Activated T-helper 9 cell treated with anti-CD3 and anti-CD28 coated beads, Interleukin-2, amount 50 U/mL, for 16 hours (primary cell): ENCODE measurements at regions not wholly inside any gene's neighbourhood (a gene's known extent, or its start where the extent isn't known, plus 50 kb on each side); places are given as distances from the start of the nearest gene placed in this dataset.

ENCODE experiments used
- DNase-seq: peaks from one replicate; pipeline ENCODE4 v3.0.0-alpha.2; 2020; ENCODE audit warnings: low read depth

DNA sequence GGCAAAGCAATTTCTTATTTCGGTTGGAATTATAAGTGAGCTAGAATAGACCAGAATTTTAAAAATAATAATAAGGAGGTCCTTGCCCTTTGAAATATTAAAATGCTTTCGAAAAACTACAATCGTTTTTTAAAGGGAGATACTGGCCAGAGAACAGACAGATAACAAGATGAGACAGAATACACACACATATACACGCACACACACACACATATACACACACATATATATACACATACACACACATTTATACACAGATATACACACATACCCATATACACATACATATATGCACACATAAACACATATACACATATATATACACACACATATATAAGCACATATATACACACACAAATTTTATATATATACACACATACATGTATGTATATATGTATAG is 175.3 kb upstream of the MIR17HG start:
- no peak for DNase-seq

DNA sequence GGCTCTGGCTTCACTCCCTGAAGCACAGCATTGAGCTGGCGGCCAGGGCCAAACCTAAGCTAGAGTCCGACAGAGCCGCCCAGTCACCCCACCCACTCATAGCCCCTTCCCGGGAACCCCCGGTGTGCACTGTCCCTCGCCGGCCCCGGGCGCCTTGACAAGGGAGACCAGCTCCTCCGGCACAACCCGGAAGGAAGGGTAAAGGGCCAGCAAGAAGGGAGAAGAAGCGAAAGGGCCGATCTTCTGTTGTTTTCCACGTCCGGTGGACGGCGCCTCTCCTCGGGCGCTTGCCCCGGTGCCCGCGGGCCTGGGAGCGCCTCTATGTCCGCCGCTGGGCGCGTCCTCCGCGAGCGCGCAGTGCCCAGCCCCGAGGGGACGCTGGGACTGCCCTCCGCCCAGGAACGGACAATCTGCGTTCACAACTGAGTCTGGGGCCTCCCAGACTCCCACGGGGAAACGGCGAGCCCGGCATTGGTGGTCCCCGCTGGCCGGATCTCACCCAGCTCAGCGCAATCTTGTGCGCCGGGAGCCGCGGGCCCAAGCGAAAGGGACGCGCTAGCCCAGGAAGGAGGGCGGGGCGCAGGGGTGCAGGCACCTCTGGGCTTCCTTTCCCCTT is 172.5 kb upstream of the MIR17HG start:
- no peak for DNase-seq

DNA sequence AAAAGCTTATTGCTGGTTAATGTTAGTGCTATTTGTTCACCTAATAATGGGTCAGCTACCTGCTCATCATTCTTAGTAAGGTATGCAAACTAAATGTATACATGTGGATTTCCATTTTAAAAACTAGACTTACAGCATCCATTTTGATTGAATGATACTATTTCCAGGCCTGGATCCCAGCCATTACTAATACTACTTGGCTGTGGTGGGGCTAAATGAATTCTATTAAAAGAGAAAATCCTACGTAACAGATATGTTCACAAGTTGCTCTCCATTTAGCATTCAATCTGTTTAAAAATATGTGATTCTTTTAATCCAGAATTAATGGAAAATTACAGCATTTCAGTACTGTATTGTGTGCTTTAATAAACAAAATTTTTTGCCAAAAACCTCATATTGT is 169.4 kb upstream of the MIR17HG start:
- DNase-seq: no peak

DNA sequence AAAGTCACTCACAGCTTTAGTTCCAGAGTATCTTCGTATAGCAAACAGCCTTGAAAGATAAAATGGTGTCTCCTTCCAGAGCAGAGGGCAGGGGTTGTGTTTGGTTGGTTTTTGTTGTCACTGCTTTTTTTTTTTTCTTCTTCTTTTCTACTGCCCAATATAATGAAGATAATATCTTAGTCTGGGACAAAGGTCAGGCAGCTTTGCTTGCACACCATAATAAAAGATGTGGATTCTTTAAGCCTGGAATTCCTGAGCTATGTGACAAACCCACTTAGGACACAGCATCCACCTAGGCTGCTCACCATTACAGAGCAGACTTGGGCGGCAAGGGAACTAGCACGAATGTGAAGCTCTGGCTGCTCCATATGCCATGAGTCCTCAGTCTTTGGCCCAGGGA is 165.6 kb upstream of the MIR17HG start:
- no peak for DNase-seq

DNA sequence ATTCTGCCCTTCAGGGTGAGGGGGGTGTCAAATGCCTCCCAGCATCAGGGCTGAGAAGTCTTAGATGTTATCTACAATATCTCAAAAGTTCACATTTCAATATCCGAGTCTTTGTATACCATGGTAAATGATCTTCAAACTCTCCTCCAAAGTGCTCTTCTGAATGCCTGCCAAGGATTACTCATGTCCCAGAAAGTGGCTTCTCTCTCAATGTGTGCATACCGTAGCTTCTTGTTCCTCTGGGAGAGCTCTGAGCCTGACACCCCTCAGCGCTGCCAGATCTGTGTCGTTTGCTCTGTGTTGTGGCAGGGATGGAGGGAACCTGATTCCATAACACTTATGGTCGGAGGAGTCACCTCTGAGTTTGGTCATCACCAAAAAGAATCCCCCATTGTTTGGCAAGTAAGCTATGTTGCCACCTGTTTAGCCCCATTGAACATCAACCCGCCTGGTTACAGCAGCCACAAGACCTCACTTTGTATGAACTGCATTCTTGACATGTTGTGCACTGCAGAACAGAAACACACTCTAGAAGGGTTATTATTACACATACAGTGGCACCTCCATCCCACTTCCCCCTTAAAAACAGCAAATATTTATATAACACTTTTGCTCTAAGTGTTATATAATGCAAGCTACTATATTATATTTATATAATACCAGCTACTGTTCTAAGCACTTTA is 163.1 kb upstream of the MIR17HG start:
- no peak for DNase-seq

DNA sequence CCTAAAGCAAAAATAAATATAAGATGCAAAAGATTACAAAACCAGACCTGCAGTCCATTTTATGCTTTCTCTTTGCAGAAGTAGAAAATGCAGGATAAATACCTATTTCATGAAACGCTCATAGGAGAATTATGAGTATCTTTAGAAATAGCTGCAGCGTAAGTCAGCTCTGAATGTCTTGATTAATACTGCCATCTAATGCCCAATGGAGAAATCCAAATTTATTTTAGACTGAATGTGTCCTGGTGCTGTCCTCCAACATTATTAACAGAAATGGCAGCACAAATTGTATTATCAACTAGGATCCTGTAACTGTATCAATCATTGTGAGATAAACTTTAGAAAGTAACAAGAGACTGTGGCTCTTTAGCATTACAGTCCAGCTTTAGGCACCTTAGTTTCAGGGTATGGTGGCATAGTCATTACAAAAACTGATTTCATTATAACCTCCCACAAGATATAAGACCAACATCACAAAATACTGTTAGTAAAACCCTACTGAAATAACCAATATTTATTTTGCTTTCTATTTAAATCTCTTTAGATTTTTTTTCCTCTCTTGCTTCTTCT is 162.1 kb upstream of the MIR17HG start:
- DNase-seq: no peak

DNA sequence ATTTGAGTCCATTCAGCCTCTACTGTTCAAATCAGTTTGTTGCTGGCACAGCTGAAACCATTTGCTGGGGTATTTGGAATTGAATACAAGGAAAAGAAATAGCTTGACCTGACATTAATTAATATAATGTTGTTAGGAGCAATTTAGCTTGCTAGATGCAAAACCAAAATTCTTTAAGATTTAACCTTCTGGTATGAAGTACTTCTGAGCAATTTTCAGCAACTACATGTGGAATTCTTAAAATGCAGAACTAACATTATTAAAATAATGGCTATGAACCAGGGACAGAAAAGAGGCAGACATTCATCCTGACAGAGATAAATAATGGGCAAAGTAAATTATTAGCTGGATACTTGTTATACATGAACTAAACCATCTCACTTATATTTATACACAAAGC is 160.0 kb upstream of the MIR17HG start:
- no peak for DNase-seq

DNA sequence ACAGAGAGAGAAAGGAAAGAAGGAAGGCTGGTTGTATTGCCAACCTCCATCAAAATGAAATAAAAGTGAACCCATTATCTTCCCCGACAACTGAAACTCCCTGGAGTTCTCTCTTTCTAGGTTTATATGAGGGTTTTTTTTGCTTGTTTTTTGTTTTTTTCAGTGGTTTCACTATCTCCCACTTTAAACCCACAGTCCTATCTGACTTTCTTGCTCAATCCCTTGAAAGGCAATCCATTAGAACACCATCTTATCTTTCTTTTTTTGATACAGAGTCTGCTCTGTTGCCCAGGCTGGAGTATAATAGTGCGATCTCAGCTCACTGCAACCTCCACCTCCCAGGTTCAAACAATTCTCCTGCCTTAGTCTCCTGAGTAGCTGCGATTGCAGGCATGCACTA is 158.0 kb upstream of the MIR17HG start:
- no peak for DNase-seq

DNA sequence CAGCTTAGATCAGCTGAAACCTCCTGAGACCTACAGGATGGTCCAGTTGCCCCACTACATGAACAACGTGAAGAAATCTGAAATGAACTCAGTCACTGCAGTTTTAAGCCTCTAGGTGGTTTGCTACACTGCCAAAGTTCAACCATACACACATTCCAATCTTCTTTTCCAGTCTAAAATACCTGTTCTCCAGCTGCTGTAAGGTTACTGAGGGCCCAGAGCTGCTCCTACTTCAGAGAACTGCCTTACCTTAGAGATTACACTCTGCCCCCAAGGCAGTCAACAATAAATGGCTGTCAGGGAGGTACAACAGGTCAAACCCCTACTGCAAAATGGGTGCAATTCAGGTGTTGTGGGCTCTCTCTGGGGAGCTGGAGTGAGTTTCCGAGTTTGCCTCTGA is 154.1 kb upstream of the MIR17HG start:
- DNase-seq: no peak

DNA sequence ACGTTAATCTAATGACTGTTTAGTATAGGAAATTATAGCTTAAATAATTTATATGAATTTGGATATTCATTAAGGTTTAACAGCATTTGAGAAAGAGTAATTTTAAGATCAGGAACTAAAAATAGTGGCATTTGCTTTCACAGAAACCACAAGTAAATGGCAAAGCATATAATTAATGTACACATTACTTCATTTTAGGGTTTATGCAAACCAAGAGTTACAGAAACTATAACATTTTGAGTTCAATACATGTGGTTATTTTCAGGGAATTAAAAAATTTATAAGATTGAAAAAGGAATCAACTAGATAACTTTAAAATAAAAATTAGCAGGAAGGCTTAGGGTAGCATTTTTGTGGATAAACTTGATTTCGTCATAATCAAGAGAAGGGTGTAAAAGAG is 151.7 kb upstream of the MIR17HG start:
- DNase-seq: no peak

DNA sequence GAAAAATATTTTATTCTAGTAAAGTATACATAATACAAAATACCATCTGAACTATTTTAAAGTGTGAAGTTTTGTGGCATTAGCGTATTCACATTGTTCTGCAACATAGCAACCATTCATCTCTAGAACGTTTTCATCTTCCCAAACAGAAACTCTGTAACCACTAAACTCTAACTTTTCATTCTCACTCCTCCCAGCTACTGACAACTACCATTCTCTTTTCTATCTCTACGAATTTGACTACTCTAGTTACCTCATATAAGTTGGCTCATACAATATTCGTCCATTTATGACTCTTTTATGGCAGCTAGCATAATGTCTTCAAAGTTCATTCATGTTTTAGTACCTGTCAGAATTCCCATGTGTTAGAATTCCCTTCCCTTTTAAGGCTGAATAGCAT is 150.5 kb upstream of the MIR17HG start:
- DNase-seq: no peak

DNA sequence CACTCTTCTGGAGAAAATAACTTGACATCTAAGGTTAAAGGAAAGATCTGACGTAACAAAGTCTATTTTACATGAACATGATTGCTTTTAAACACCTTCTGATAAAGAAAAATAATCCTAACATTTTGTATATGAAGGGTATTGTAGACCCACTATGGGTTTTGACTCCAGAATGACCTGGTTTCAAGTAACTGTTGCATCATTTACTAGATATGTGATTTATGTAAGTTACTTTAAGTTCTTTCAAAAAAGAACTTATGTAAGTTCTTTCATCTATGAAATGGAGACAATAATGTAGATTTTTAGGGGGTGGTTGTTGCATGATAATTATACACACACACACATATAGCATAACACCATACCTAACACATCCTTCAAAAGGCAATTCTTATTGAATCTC is 147.6 kb upstream of the MIR17HG start:
- no peak for DNase-seq

DNA sequence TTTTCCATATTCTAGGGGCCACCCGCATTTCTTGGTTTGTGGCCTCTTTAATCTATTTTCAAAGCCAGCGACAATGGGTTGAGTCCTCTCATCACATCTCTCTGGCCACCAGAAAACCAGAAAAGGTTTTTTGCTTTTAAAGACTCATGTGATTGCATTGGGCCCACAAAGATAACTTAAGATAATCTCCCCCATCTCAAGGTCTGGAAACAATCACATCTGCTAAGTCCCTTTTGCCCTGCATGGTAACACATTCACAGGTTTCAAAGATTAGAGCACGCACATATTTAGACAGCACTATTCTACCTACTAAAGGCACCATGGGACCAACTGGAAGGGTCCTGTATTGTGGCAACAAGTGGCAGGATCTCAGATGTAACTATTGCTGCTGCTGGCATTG is 147.0 kb upstream of the MIR17HG start:
- no peak for DNase-seq

DNA sequence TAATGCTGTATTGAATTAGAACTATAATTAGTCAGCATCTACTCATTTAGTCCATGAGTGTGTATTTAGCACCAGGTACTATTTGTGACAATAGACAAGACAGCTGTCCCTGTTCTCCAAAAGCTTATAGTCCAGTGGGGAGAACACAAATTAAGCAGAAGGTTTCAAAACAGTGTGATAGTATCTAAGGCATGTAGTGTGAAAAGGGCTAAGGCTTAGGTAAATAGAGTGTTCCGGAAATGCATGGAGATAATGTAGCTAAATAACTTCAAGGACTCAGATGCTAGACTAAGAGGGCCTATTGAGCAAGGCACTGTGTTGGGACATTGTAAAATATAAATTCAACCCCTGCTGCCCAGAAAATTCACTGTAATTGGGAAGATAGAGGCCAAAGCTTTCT is 144.1 kb upstream of the MIR17HG start:
- no peak for DNase-seq

DNA sequence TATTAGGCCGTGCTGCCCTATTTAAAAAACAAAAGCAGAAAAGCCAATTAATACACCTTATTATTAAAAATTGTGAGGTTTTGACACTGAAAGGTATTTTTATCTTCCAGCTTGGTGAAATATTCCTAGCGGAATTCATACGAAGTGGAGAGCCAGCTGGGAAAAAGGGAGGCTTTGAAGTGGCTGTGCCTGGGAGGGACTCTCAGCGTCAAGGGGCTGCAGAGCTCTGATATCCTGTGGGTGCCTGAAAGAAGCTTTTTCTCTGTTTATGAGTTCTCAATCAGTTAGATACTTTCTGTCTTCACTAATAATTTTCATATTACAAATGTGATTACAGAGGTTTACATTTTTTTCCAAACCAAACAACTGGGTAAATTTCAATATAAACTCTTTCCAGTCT is 140.2 kb upstream of the MIR17HG start:
- no peak for DNase-seq

DNA sequence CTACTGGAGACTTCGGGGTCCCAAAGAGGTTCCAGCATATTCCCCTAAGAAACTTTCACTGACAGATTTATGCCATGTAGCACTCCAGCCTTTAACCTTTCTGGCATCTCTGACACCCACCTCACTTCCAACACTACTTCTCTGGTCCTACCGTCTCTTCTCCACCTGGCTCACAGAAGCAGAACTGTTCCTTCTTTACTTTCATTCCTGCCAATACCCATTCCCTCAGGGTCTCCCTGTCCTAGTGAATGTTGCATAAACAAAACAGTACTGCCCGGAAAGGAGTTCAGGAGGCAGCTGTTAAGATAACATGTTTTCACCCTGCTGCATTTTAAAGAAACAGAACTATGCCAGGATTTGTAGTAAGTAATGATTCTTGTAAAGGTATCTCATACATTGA is 136.0 kb upstream of the MIR17HG start:
- no peak for DNase-seq

DNA sequence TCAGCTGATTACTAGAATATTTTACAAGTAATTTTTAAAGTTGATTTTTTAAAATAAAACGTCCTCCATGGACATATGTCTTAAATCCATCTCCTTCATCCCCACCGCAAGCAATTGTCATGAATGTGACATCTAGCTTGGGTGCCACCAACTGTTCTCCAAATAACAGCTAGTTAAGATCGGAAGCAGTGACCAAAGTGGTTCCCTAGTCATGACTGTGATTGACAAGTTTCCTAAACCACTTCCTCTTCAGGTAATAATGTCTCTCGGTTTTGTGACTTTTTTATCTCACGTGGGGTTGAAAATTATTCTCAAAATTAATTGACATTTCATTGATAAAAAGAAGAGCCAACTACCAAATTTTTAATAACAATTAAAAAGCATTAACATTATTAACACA is 135.3 kb upstream of the MIR17HG start:
- DNase-seq: no peak

DNA sequence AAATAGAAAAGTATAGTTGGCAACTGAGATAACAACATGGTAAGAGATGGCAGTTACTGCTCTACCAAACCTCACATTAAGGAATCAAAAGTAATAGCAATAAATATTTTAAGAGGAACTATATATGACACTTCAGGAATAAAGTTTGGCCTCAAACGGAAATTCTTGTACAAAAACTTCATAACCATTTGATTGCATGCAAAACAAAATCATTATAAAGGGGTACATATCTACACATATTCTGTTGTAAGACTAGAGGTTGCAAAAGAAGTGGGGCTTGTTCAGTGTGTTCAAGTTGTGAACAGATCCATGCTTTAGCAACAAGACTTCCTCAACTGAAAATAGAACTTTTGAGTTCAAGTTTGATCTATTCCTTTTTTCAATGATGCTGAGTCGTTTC is 133.5 kb upstream of the MIR17HG start:
- no peak for DNase-seq

DNA sequence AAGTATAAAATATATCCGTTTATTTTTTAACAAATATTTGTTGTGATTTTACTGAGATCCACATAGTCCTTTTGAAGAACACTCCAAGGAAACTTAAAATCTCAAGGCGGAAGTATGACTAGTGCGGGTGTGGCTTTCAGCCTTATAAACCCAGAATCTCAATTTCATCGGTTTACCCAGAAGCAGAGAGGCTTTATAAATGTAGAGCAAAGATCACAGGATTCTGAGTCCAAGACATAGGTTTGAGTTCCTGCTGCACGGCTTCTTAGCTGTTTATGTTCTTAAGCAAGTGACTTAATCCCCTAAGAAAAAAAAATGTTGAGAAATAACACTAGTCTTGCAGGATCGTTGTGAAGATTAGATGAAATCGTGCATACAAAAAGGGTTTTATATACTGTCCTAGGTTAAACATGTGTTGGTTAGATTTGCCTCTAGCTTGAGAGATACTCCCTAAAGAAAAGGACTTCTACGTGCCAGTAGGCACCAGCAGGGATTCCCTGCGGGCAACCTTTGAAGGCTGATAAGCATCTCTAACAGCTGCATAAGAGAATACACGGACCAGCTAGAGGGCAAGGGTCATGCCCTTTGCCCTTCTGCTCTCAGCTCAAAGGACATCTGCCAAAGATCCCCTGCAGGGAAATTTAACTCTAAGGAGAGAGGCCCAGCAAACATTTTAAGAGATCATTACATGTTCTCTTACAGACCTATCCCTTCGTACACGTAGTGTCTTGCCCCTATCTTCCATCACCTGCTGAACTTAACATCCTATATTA is 130.4 kb upstream of the MIR17HG start:
- no peak for DNase-seq

DNA sequence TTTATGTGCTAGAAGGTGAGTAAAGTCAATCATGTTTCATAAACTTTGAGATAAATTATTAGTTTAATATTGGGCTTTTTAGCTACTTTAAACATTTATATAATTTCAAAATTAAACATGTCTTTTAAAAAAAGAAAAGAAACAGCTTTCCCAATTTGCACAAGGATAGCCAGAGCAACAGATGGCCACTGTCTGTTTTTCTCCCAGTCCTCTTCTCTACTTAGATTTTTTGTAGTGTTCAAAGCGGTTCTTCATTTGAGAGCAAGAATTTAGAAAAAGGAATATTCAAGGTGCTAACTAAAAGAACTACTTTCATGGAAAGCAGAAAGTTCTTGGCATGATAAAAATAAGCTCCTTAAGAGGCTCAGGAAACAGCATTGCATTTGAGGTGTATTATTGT is 128.3 kb upstream of the MIR17HG start:
- DNase-seq: no peak

DNA sequence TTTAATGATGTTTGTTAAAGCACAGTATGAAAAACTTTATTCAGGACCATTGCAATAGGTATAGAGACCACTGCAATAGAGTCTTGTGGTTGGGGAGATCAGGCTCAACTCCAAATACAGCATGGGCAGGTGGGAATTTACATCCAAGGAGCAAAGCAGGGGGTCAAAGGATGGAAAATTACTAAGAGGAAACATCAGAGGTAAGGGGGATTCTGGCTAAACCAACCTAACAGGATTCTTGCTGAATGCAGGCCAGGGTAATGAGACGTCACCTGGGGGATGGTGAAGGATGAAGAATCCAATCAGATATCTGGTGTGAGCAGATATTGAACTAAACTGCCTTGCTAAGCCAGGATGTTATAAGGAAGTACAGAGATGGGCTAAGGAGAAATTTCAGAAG is 126.6 kb upstream of the MIR17HG start:
- DNase-seq: no peak

DNA sequence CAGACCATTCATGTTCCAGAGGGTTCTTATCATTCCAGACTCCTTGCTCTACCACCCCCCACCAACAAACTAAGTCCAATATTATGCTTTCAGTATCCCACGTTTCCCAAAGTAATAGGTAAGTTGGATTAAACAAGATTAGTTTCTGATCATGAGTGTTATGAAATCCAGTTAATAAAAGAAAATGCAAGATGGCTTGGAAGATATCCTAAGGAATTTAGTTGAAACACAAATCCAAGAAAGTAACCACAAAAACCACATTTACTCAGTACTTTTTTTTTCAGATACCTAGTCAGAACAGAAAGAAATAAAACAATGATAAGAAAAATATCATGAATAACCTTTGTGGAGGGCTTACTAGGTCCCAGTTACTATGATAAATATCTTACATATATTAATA is 119.4 kb upstream of the MIR17HG start:
- DNase-seq: no peak

DNA sequence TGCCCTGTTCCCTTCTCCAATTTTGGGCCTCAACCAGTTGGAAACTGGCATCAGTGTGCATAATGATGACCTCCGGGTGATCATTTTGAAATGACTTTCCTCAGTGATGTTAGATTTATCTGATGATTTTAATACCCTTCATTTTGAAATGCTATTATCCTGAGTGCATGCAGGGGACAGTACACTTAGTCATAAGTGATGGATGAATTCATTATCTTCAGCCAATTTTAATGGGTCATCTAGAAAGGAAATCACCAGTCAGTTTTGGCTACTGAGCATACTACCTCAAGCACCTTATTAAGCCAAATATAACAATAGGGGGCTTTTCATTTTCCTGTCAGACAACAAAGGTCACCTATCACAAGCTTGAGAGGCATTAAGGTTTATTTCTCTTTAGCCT is 118.5 kb upstream of the MIR17HG start:
- no peak for DNase-seq
